GM12864 (cell line): ENCODE measurements at regions not wholly inside any gene's neighbourhood (a gene's known extent, or its start where the extent isn't known, plus 50 kb on each side); places are given as distances from the start of the nearest gene placed in this dataset.
"Not testable (repeated sequence)": the region's sequence is repeated elsewhere in the genome, so short reads cannot be mapped to it uniquely, and the experiment has no call there.

Source experiments
- DNase-seq: peaks from one replicate; pipeline ENCODE4 v3.0.0-alpha.2; 2011; ENCODE audit warnings: low read depth
- H3K4me3 ChIP-seq: 2 replicates; pipeline ENCODE4 v1.5.1; 2011; ENCODE audit warnings: mild to moderate bottlenecking, low read depth, low read length, control low read depth
- CTCF ChIP-seq: IDR thresholded peaks from 2 replicates; pipeline ENCODE4 v1.5.1; 2011; ENCODE audit warnings: low read depth, mild to moderate bottlenecking, moderate library complexity, low read length, control low read depth, inconsistent platforms; ENCODE audit errors: missing control alignments

GRCh38 chr2:155513248-155513647 is 814.8 kb downstream of the KCNJ3 start:
- H3K4me3 ChIP-seq = no peak overlapping the region
- no peak for TF ChIP-seq CTCF
- DNase-seq = no peak

GRCh38 chr2:155502766-155503165 is 804.3 kb downstream of the KCNJ3 start:
- H3K4me3 ChIP-seq = no peak overlapping the region
- DNase-seq = no peak
- no peak for TF ChIP-seq CTCF

- no peak for DNase-seq
- no peak overlapping the region for H3K4me3 ChIP-seq
- TF ChIP-seq CTCF = no peak
These were observed 799.6 kb downstream of the KCNJ3 start for GRCh38 chr2:155498106-155498505.

- DNase-seq = no peak
- no peak overlapping the region for H3K4me3 ChIP-seq
- no peak for TF ChIP-seq CTCF
These were observed 796.2 kb downstream of the KCNJ3 start for GRCh38 chr2:155494744-155495143.

GRCh38 chr2:155485141-155485842 is 786.8 kb downstream of the KCNJ3 start:
- H3K4me3 ChIP-seq = no peak overlapping the region
- no peak for DNase-seq
- no peak for TF ChIP-seq CTCF

- H3K4me3 ChIP-seq = no peak overlapping the region
- DNase-seq = no peak
- TF ChIP-seq CTCF = no peak
These were observed 782.6 kb downstream of the KCNJ3 start for GRCh38 chr2:155481141-155481540.

- H3K4me3 ChIP-seq, DNase-seq: not testable (repeated sequence)
These were observed 773.5 kb downstream of the KCNJ3 start for GRCh38 chr2:155472018-155472417.

- no peak overlapping the region for H3K4me3 ChIP-seq
- TF ChIP-seq CTCF = no peak
- no peak for DNase-seq
These were observed 757.7 kb downstream of the KCNJ3 start for GRCh38 chr2:155456222-155456621.
